ENCODE measurements at regions not wholly inside any gene's neighbourhood (a gene's known extent, or its start where the extent isn't known, plus 50 kb on each side); places are given as distances from the start of the nearest gene placed in this dataset.

DNA sequence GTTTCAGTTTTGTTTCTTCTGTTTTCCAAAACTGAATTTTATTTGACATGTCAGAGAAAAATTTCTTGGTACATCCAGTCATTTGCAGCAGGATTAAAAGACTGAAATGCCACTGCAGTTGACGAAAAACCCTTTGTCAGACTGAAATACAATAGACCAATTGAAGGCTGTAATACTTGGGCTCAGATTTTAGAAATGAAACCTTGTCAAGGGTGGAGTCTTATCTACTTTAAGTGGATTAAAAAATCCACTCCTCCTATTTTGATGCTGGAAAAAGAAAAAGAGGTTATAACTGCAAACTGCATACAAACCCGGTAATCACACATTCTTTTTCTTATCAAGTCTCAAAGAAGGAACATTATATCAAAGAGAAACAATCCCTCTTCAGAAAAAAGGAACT, 80.2 kb upstream of the NEUROD1 start:
- TF ChIP-seq, protein P1, sequence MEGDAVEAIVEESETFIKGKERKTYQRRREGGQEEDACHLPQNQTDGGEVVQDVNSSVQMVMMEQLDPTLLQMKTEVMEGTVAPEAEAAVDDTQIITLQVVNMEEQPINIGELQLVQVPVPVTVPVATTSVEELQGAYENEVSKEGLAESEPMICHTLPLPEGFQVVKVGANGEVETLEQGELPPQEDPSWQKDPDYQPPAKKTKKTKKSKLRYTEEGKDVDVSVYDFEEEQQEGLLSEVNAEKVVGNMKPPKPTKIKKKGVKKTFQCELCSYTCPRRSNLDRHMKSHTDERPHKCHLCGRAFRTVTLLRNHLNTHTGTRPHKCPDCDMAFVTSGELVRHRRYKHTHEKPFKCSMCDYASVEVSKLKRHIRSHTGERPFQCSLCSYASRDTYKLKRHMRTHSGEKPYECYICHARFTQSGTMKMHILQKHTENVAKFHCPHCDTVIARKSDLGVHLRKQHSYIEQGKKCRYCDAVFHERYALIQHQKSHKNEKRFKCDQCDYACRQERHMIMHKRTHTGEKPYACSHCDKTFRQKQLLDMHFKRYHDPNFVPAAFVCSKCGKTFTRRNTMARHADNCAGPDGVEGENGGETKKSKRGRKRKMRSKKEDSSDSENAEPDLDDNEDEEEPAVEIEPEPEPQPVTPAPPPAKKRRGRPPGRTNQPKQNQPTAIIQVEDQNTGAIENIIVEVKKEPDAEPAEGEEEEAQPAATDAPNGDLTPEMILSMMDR (IDR thresholded peaks at IDR 0.05; ENCODE audit: low read depth, low read length, poor library complexity, severe bottlenecking): no peak
- TF ChIP-seq EZH2phosphoT487 (IDR thresholded peaks at IDR 0.05; ENCODE audit: borderline replicate concordance, low read length): no peak
